Uterus (tissue), 2 donors: ENCODE measurements at regions not wholly inside any gene's neighbourhood (a gene's known extent, or its start where the extent isn't known, plus 50 kb on each side); places are given as distances from the start of the nearest gene placed in this dataset.

Experiments used
- CTCF ChIP-seq, 4 experiments: fragments of 200-600 bp in 2 of 4; fragments of 450-650 bp in 2 of 4; sonication (generic) in 2 of 4; IDR thresholded peaks; one replicate each; pipeline ENCODE4 v1.5.1; 2016 to 2019; ENCODE audit warnings: antibody characterized with exemption in 4 of 4, mild to moderate bottlenecking in 2 of 4, moderate library complexity in 1 of 4
- POLR2A ChIP-seq, 2 donors: fragments of 450-650 bp; IDR thresholded peaks; one replicate each; pipeline ENCODE4 v1.6.1; 2016; ENCODE audit warnings: antibody characterized with exemption in 2 of 2, mild to moderate bottlenecking in 1 of 2, moderate library complexity in 1 of 2

- TF ChIP-seq CTCF (IDR thresholded peaks at IDR 0.05) (no peak), POLR2A (IDR thresholded peaks at IDR 0.05) (no peak)
These were observed 52.6 kb upstream of the NAA20 start for GRCh38 chr20:19964289-19965265.
